ENCODE measurements at regions not wholly inside any gene's neighbourhood (a gene's known extent, or its start where the extent isn't known, plus 50 kb on each side); places are given as distances from the start of the nearest gene placed in this dataset.
A peak's percentile ranks its signal among the peaks of the same experiment; 100 is the strongest.

GRCh38 chr15:88341006-88341405 is 84.5 kb upstream of the NTRK3 start:
- TF ChIP-seq, protein P1, sequence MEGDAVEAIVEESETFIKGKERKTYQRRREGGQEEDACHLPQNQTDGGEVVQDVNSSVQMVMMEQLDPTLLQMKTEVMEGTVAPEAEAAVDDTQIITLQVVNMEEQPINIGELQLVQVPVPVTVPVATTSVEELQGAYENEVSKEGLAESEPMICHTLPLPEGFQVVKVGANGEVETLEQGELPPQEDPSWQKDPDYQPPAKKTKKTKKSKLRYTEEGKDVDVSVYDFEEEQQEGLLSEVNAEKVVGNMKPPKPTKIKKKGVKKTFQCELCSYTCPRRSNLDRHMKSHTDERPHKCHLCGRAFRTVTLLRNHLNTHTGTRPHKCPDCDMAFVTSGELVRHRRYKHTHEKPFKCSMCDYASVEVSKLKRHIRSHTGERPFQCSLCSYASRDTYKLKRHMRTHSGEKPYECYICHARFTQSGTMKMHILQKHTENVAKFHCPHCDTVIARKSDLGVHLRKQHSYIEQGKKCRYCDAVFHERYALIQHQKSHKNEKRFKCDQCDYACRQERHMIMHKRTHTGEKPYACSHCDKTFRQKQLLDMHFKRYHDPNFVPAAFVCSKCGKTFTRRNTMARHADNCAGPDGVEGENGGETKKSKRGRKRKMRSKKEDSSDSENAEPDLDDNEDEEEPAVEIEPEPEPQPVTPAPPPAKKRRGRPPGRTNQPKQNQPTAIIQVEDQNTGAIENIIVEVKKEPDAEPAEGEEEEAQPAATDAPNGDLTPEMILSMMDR (conservative IDR thresholded peaks at IDR 0.05), result no peak
- no peak for DNase-seq (ENCODE audit: low read depth, low spot score)
- no peaks in the 10 kb centered on the region for H3K36me3 Mint-ChIP-seq (ENCODE audit: low read depth)
- H3K4me3 Mint-ChIP-seq, result no peak overlapping the region
- peaks cover 19% of the 10 kb centered on the region for H3K27me3 Mint-ChIP-seq (ENCODE audit: low read depth)
- no peak overlapping the region for H3K27ac Mint-ChIP-seq (ENCODE audit: unreplicated experiment)
- H3K4me1 Mint-ChIP-seq, result no peaks in the 10 kb centered on the region
- no peaks in the 10 kb centered on the region for H3K9me3 Mint-ChIP-seq

- Mint-ChIP-seq H3K27ac (ENCODE audit: unreplicated experiment) (no peak overlapping the region), H3K36me3 (ENCODE audit: low read depth) (no peaks in the 10 kb centered on the region), H3K4me3 (no peak overlapping the region), H3K9me3 (no peaks in the 10 kb centered on the region), H3K27me3 (ENCODE audit: low read depth) (peaks cover 25% of the 10 kb centered on the region), H3K4me1 (no peaks in the 10 kb centered on the region)
- TF ChIP-seq, protein P1 (conservative IDR thresholded peaks at IDR 0.05), result no peak
- no peak for DNase-seq (ENCODE audit: low read depth, low spot score)
Measured at GRCh38 chr15:88337993-88338392, 81.5 kb upstream of the NTRK3 start.

DNA sequence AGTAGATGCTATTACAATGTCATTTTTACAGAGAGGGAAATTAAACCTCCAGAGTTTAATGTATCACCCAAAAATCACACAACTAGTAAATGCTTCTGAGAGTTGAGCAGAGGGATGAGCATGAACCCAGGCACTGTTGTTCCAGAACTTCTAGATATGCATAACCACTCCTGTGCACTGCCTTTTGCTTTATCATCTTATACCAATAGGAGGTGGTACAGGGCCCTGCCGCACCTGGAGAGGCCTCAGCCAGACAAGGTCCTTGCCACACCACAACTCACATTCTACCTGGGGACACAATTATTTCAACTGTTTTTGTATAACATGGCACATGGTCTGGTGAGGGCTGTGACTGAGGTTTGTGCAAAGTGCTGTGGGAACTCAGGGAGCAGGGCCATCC is 78.5 kb upstream of the NTRK3 start:
- DNase-seq (ENCODE audit: low read depth, low spot score), result no peak
- Mint-ChIP-seq H3K27me3 (ENCODE audit: low read depth) (peaks cover 31% of the 10 kb centered on the region), H3K4me3 (no peak overlapping the region), H3K36me3 (ENCODE audit: low read depth) (no peaks in the 10 kb centered on the region), H3K27ac (ENCODE audit: unreplicated experiment) (no peak overlapping the region), H3K9me3 (no peaks in the 10 kb centered on the region), H3K4me1 (no peaks in the 10 kb centered on the region)
- TF ChIP-seq, protein P1 (conservative IDR thresholded peaks at IDR 0.05), result no peak

GRCh38 chr15:88334436-88334835 is 77.9 kb upstream of the NTRK3 start:
- TF ChIP-seq, protein P1 (conservative IDR thresholded peaks at IDR 0.05), result no peak

DNA sequence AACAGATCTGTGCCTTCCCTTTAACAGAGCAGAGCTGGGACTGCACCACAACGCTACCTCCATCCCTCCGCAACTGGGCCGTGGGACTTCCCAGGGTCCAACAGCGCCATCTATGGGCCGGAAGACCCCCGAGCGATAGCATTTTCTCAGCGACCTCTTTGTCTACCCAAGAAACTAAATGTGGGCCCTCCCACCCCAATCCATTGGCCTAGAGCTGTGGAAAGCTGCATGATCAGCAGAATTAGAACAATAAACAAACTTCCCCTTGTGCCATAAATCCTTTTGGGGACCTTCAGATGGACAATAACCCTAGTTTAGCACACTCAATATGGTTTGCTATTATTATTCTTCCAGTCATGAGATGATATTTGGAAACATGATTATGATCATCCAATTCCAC is 74.8 kb upstream of the NTRK3 start:
- no peak overlapping the region for H3K27ac Mint-ChIP-seq (ENCODE audit: unreplicated experiment)
- TF ChIP-seq, protein P1 (conservative IDR thresholded peaks at IDR 0.05), result peak; percentile 74
- peaks cover 31% of the 10 kb centered on the region for H3K27me3 Mint-ChIP-seq (ENCODE audit: low read depth)
- no peak overlapping the region for H3K4me3 Mint-ChIP-seq
- no peaks in the 10 kb centered on the region for H3K36me3 Mint-ChIP-seq (ENCODE audit: low read depth)
- H3K9me3 Mint-ChIP-seq, result no peaks in the 10 kb centered on the region
- H3K4me1 Mint-ChIP-seq, result no peaks in the 10 kb centered on the region
- peak; percentile 76 for DNase-seq (ENCODE audit: low read depth, low spot score)

More at GRCh38 chr15:88334436-88334835, 77.9 kb upstream of the NTRK3 start:
- Mint-ChIP-seq H3K9me3 (no peaks in the 10 kb centered on the region), H3K36me3 (ENCODE audit: low read depth) (no peaks in the 10 kb centered on the region), H3K27ac (ENCODE audit: unreplicated experiment) (no peak overlapping the region), H3K4me1 (no peaks in the 10 kb centered on the region), H3K4me3 (no peak overlapping the region), H3K27me3 (ENCODE audit: low read depth) (peaks cover 33% of the 10 kb centered on the region)
- no peak for DNase-seq (ENCODE audit: low read depth, low spot score)

DNA sequence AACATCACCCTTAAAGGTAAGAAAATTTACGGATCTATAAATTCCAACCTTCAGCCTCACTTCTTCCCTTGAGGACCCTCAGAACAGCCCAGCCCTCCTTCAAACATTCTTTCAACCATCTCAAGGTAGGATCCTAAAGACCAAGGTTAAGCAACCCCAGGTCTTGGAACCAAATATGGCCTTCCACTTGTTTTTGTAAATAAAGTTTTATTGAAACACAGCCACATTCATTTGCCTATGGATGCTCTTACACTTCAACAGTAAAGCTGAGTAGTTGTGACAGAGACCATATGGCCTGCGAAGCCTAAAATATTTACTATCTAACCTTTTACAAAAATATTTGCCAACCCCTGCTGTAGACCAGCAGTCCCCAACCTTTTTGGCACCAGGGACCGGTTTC is 70.4 kb upstream of the NTRK3 start:
- Mint-ChIP-seq H3K4me1 (no peaks in the 10 kb centered on the region), H3K27ac (ENCODE audit: unreplicated experiment) (no peak overlapping the region), H3K27me3 (ENCODE audit: low read depth) (peaks cover 17% of the 10 kb centered on the region), H3K4me3 (no peak overlapping the region), H3K9me3 (no peaks in the 10 kb centered on the region), H3K36me3 (ENCODE audit: low read depth) (no peaks in the 10 kb centered on the region)
- DNase-seq (ENCODE audit: low read depth, low spot score), result no peak
- TF ChIP-seq, protein P1 (conservative IDR thresholded peaks at IDR 0.05), result no peak

All from neural crest cell (in vitro differentiated cells).